Activated CD4-positive, alpha-beta memory T cell treated with anti-CD3 and anti-CD28 coated beads for 36 hours (primary cell): ENCODE measurements at regions not wholly inside any gene's neighbourhood (a gene's known extent, or its start where the extent isn't known, plus 50 kb on each side); places are given as distances from the start of the nearest gene placed in this dataset.

ENCODE experiments used
- CTCF ChIA-PET: fragments of 350-600 bp; sonication (Branson Sonifier 250); formaldehyde crosslinking; loops from one replicate; lab custom pipeline; 2021; ENCODE audit warnings: antibody characterized with exemption, inconsistent platforms; lab: Charles Lee
- POLR2A ChIA-PET: fragments of 350-600 bp; sonication (Branson Sonifier 250); formaldehyde crosslinking; loops from one replicate; lab custom pipeline; 2021; ENCODE audit warnings: antibody characterized with exemption; lab: Charles Lee
- DNase-seq: peaks from one replicate; pipeline ENCODE4 v3.0.0-alpha.2; 2020
- H3K27ac Mint-ChIP-seq: one replicate; pipeline ENCODE4 v1.8.0; 2021; ENCODE audit warnings: mixed read lengths
- H3K27me3 Mint-ChIP-seq: one replicate; pipeline ENCODE4 v1.8.0; 2021; ENCODE audit warnings: mixed read lengths
- H3K36me3 Mint-ChIP-seq: one replicate; pipeline ENCODE4 v1.8.0; 2021; ENCODE audit warnings: mixed read lengths
- H3K4me1 Mint-ChIP-seq: one replicate; pipeline ENCODE4 v1.8.0; 2021; ENCODE audit warnings: low read depth, mixed read lengths
- H3K4me3 Mint-ChIP-seq: one replicate; pipeline ENCODE4 v1.8.0; 2021; ENCODE audit warnings: mild to moderate bottlenecking, mixed read lengths
- H3K9me3 Mint-ChIP-seq: one replicate; pipeline ENCODE4 v1.8.0; 2021; ENCODE audit warnings: mixed read lengths
- intact Hi-C: fragments of 100-400 bp; cut with micrococcal nuclease; formaldehyde crosslinking; loops from one replicate; pipeline ENCODE4 v1.15.1; 2023

DNA sequence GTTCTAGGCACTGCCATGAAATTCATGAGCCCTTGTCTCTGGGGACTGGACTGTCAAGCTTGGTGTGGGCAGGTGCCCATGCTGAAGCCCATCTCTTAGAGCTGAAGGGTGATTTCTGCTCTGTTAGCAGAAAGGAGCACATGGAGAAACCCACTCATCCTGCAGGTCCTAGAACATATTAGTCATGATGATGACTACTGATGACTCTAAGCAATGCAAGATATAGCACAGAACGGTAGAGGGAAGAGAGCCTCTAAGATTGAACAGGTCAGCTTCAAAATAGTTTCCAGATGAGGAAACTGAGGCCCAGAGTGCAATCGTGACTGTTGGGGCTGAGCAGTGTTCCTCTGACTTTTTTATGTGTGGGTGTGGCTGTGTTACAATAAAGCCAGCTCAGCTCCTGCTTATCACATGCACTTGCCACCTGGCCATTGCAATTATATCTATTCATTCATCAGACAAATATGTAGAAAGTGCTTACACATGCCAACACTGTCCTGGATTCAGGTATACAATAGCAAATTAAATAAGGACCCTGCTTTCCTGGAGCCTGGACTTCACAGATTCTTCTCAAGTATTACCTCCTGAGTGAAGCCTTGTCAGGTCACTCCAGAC is 140.2 kb upstream of the BRINP1 start:
- POLR2A ChIA-PET = no interaction called here
- DNase-seq = no peak
- Mint-ChIP-seq H3K36me3 (no peaks in the 10 kb centered on the region), H3K4me3 (no peak overlapping the region), H3K9me3 (peaks cover 11% of the 10 kb centered on the region), H3K27me3 (no peaks in the 10 kb centered on the region), H3K4me1 (no peaks in the 10 kb centered on the region), H3K27ac (no peak overlapping the region)
- intact Hi-C loops = no loop called here
- CTCF ChIA-PET = no interaction called here

DNA sequence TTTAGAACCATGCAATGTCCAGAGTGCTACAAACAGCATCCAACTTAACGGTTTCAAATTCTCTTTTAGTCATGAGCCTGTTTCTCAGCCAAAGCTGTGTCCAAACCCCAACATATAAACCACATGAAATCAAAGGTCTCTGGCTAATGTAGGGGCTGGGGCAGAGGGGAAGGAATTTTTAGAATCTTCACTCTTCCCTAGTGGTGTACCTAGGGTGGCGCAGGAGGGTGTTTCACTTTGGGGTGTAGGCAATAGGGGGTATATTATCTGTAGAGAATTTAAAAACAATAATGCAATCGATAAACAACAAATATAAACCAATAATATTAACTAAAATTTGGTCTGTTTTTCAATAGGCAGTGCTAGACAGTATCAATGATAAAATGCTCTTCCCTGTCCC is 132.1 kb upstream of the BRINP1 start:
- CTCF ChIA-PET = no interaction called here
- no peaks in the 10 kb centered on the region for H3K36me3 Mint-ChIP-seq
- POLR2A ChIA-PET = no interaction called here
- peaks cover 2% of the 10 kb centered on the region for H3K27me3 Mint-ChIP-seq
- intact Hi-C loops = no loop called here
- H3K27ac Mint-ChIP-seq = no peak overlapping the region
- no peak overlapping the region for H3K4me3 Mint-ChIP-seq
- no peaks in the 10 kb centered on the region for H3K9me3 Mint-ChIP-seq
- no peak for DNase-seq
- H3K4me1 Mint-ChIP-seq = no peaks in the 10 kb centered on the region

DNA sequence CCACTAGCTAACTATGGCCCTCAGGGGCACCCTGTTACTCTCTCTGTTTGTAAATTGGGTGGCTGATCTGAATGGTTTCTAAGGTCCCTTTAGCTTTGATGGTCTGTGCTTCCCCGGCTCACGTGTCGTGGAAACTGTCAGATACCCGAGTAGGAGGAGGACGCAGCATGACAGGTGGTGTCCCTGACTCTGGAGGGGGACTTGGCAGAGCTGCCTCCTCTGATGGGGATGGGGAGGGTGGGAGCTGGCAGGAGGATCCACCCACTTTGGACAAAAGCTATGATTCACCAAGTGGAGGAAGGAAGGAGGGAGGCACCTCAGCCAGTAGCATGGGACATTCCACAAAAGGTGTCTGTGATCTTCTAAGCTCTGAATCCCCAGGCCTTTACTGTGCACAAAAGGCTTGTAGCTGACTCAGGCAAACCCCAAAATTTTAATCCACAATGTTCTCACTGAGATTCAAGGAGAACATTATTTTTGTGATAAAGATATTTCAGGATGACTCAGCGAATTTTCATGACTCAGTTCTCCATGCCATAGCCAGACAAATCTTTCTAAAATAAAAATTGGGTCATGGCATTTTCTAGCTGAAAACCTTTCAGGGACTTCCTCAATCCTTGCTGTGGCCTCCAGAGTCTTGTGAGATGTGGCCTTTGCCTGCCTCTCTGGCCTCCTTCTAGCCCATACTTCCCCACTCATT is 131.0 kb upstream of the BRINP1 start:
- no peaks in the 10 kb centered on the region for H3K4me1 Mint-ChIP-seq
- H3K4me3 Mint-ChIP-seq = no peak overlapping the region
- DNase-seq = no peak
- H3K27ac Mint-ChIP-seq = no peak overlapping the region
- no peaks in the 10 kb centered on the region for H3K36me3 Mint-ChIP-seq
- H3K9me3 Mint-ChIP-seq = no peaks in the 10 kb centered on the region
- H3K27me3 Mint-ChIP-seq = peaks cover 2% of the 10 kb centered on the region
- ChIA-PET POLR2A (no interaction called here), CTCF (no interaction called here)
- intact Hi-C loops = no loop called here

DNA sequence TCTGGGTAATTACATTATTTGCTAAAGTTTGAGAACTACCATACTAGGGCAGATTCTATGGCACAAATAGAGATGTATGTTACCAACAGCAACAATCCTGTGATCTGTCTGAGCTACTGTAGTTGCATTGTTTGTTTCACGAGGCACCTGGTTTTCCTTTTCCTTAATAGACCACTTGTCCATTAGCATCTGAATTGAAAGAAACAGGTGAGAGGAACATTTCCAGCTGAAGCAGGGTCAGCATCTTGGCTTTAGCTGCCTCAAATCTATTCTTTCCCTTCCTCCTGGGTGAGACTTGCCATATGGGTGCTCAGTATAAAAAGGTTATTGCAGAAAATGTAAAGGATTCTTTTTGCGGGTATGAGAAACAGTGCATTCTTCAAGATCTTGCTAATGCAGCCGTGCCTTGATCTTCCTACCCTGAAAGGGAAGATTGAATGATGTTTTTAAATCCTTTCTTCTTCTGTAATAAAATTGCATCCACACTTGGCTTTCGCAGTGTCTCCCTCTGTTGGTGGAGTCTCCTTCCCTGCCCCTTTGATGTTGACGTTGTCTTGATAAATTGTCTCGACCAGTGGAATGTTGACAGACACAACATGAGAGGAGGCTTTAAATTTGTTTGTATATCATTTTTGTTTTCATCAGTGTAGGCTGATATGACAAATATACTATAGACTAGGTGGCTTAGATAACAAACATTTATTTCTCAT is 118.0 kb upstream of the BRINP1 start:
- H3K4me3 Mint-ChIP-seq = no peak overlapping the region
- no peak overlapping the region for H3K27ac Mint-ChIP-seq
- no peaks in the 10 kb centered on the region for H3K27me3 Mint-ChIP-seq
- H3K36me3 Mint-ChIP-seq = no peaks in the 10 kb centered on the region
- intact Hi-C loops = no loop called here
- H3K9me3 Mint-ChIP-seq = peaks cover 6% of the 10 kb centered on the region
- no peak for DNase-seq
- no peaks in the 10 kb centered on the region for H3K4me1 Mint-ChIP-seq
- ChIA-PET POLR2A (no interaction called here), CTCF (no interaction called here)

DNA sequence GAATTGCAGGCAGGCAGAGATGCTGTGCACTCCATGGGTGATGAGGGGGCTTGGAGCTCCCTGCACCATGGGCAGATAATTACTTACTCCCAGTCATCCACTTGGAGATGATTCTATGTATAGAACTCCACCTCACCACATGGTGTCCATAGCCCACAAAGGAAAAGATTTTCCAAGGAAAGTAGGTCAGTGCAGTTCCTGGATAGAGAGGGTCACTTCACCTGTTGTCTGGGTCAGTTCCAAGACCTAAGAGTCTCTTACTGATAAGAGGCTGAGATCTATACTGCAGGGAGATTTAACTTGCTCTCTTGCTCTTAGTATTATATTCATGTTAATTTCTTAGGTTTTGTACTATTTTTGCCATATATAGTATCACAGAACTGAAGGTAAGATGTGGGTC is 113.9 kb upstream of the BRINP1 start:
- ChIA-PET POLR2A (no interaction called here), CTCF (no interaction called here)
- intact Hi-C loops = no loop called here
- DNase-seq = no peak
- H3K27me3 Mint-ChIP-seq = no peaks in the 10 kb centered on the region
- no peaks in the 10 kb centered on the region for H3K36me3 Mint-ChIP-seq
- H3K4me3 Mint-ChIP-seq = no peak overlapping the region
- peaks cover 2% of the 10 kb centered on the region for H3K9me3 Mint-ChIP-seq
- no peaks in the 10 kb centered on the region for H3K4me1 Mint-ChIP-seq
- H3K27ac Mint-ChIP-seq = no peak overlapping the region

DNA sequence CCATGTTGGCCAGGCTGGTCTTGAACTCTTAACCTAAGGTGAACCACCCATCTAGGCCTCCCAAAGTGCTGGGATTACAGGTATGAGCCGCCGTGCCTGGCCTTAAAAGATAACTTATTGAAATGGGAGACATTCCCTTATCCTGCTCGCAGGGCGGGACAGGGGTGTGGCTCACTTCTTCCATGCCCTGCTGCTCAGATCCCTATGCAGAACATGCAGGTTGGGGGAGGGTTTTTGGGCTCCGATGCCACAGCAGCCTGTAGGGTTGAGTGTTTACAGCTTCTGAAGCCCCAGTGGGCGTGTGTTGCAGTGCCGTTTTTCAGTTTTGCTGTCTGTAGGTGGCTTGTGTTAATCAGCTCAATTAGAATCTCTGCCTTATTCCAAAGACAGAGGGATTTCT is 108.0 kb upstream of the BRINP1 start:
- POLR2A ChIA-PET = no interaction called here
- intact Hi-C loops = no loop called here
- Mint-ChIP-seq H3K9me3 (peaks cover 5% of the 10 kb centered on the region), H3K27me3 (no peaks in the 10 kb centered on the region), H3K4me1 (no peaks in the 10 kb centered on the region), H3K36me3 (no peaks in the 10 kb centered on the region), H3K4me3 (no peak overlapping the region), H3K27ac (no peak overlapping the region)
- CTCF ChIA-PET = no interaction called here
- DNase-seq = no peak

DNA sequence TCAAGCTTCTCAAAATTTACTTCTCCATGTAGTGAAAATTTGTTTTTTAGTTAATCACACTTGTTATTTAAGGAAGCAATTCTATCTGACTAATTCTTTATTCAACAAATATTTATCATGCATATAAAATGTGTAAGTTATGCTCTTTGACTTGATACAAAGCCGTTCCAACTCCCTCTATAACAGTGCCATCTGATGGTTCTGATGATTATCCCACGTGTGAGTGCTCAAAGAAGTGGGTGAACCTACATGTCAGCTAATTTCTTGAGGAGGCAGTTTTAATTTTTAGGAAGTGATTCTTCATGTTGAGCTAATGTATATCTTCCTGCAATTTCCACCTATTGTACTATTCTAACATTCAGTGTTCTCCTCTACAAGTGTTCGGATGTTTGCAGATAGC is 88.8 kb upstream of the BRINP1 start:
- Mint-ChIP-seq H3K27me3 (no peaks in the 10 kb centered on the region), H3K4me1 (no peaks in the 10 kb centered on the region), H3K36me3 (no peaks in the 10 kb centered on the region), H3K4me3 (no peak overlapping the region), H3K9me3 (no peaks in the 10 kb centered on the region), H3K27ac (no peak overlapping the region)
- DNase-seq = no peak
- CTCF ChIA-PET = no interaction called here
- intact Hi-C loops = no loop called here
- POLR2A ChIA-PET = no interaction called here

DNA sequence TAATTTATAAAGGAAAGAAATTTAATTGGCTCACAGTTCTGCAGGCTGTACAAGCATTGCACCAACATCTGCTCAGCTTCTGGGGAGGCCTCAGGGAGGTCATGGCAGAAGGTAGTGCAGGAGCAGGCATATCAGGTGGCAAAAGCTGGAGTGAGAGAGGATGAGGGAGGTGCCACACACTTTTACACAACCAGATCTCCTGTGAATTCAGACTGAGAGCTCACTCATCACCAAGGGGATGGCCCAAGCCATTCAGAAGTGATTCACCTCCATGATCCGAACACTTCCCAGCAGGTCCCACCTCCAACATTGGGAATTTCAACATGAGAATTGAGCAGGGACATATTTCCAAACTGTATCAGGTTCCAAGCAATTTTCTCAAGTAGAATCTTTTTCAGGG is 84.7 kb upstream of the BRINP1 start:
- Mint-ChIP-seq H3K27me3 (no peaks in the 10 kb centered on the region), H3K9me3 (no peaks in the 10 kb centered on the region), H3K4me1 (no peaks in the 10 kb centered on the region), H3K4me3 (no peak overlapping the region), H3K27ac (no peak overlapping the region), H3K36me3 (no peaks in the 10 kb centered on the region)
- intact Hi-C loops = no loop called here
- DNase-seq = no peak
- ChIA-PET CTCF (no interaction called here), POLR2A (no interaction called here)

DNA sequence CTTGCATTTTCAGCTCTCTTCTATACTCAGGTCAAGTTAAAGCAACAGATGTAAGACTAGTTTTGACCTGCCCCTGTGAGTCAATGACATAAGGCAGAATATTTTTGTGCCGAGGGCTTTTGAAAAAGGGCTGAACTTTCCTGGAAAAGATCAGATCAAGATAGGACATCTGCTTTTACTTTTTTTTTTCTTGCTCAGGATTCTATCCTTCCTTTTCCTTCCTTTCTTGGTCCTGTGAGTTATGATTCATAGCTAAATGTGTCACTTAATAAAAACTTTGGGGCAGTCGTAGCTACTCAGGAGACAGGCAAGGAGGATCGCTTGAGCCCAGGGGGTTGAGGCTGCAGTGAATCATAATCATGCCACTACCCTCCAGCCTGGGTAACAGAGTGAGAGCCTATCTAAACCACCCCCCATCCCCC is 84.3 kb upstream of the BRINP1 start:
- H3K36me3 Mint-ChIP-seq = no peaks in the 10 kb centered on the region
- DNase-seq = no peak
- H3K4me1 Mint-ChIP-seq = no peaks in the 10 kb centered on the region
- H3K4me3 Mint-ChIP-seq = no peak overlapping the region
- intact Hi-C loops = no loop called here
- H3K27me3 Mint-ChIP-seq = no peaks in the 10 kb centered on the region
- H3K27ac Mint-ChIP-seq = no peak overlapping the region
- ChIA-PET POLR2A (no interaction called here), CTCF (no interaction called here)
- H3K9me3 Mint-ChIP-seq = no peaks in the 10 kb centered on the region

DNA sequence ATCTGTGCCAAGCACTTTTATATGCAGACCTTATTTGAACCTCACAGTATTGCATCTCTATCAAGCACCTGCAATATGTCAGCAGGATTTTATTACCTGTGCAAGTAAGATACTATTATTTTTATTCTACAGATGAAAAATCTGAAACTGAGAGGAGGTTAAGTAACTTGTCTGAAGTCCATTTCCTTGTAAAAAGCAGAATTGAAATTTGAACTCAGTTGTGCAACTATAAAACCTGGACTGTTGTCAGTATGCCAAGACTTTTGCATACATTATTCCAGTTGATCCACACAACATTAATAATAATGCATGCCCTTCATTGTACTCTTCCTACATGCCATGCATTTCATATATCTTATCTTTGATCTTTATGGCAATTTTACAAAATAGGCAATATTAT is 82.2 kb upstream of the BRINP1 start:
- Mint-ChIP-seq H3K9me3 (no peaks in the 10 kb centered on the region), H3K27me3 (peaks cover 2% of the 10 kb centered on the region), H3K4me1 (no peaks in the 10 kb centered on the region), H3K27ac (no peak overlapping the region), H3K4me3 (no peak overlapping the region), H3K36me3 (no peaks in the 10 kb centered on the region)
- DNase-seq = no peak
- CTCF ChIA-PET = no interaction called here
- POLR2A ChIA-PET = interaction anchor here (0.6 kb wide), 1 partner anchor 257 kb away, joined by 3 read pairs; no protein-coding TSS in a partner anchor
- intact Hi-C loops = no loop called here

DNA sequence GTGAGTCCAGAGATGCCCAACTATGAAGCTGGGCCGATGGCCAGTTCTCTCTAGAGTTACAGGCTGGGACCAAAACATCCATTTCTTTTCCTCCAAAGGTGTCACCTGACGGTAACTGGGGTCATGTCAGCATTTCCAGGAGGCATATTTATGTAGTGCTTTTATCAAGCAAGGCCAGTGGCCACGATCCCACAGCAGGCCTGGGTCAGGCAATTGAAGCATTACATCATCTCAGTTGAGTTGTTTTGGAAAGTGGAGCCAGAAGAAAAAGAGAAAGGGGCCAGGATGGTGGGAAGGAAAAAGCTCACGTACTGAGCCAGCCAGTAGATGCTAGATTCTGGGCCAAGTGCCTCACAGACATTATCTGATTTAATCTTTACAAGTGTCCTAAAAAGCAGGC is 73.9 kb upstream of the BRINP1 start:
- peaks cover 2% of the 10 kb centered on the region for H3K27me3 Mint-ChIP-seq
- intact Hi-C loops = no loop called here
- H3K4me1 Mint-ChIP-seq = no peaks in the 10 kb centered on the region
- H3K27ac Mint-ChIP-seq = no peak overlapping the region
- H3K9me3 Mint-ChIP-seq = no peaks in the 10 kb centered on the region
- POLR2A ChIA-PET = no interaction called here
- no peaks in the 10 kb centered on the region for H3K36me3 Mint-ChIP-seq
- H3K4me3 Mint-ChIP-seq = no peak overlapping the region
- CTCF ChIA-PET = no interaction called here
- DNase-seq = no peak

DNA sequence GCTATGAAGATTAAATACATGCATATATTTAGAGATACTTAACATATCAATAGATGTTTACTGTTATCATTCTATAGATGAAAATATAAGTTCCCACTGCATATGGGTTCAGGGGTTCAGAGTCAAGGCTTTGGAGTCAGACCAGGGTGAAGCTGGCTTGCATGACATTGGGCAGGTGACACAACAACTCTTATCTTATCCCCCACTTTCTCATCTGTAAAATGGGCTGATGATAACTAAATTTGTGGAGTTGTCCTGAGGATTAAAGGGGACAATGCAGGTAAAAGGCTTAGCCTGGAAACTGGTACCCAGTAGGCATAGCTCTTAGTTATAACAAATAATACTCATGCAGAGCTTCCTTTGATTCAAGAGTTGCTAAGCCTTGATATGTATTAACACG is 72.6 kb upstream of the BRINP1 start:
- intact Hi-C loops = no loop called here
- H3K27ac Mint-ChIP-seq = no peak overlapping the region
- H3K27me3 Mint-ChIP-seq = no peaks in the 10 kb centered on the region
- H3K4me1 Mint-ChIP-seq = no peaks in the 10 kb centered on the region
- no peaks in the 10 kb centered on the region for H3K9me3 Mint-ChIP-seq
- DNase-seq = no peak
- no peaks in the 10 kb centered on the region for H3K36me3 Mint-ChIP-seq
- ChIA-PET POLR2A (no interaction called here), CTCF (no interaction called here)
- H3K4me3 Mint-ChIP-seq = no peak overlapping the region

DNA sequence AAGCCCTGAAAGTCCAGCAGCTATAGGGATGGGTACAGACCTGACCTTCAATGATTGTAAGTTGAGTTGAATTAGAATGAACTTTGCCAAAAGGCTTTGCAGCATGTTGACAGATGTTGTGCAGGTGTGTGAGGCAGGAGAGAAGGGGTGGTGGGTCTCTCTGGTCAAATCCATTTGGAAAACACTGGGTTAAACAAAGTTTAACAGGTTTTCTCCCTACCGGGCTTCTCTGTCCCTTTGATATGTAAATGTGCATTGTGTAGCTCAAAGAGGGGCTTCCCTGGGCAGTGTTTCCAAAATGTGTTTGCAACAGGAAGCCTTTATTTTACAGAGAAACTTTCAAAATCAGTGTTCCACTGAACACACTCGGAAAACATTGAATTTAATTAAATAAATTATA is 72.1 kb upstream of the BRINP1 start:
- CTCF ChIA-PET = no interaction called here
- Mint-ChIP-seq H3K36me3 (no peaks in the 10 kb centered on the region), H3K27ac (no peak overlapping the region), H3K4me1 (no peaks in the 10 kb centered on the region), H3K4me3 (no peak overlapping the region), H3K27me3 (no peaks in the 10 kb centered on the region), H3K9me3 (no peaks in the 10 kb centered on the region)
- intact Hi-C loops = no loop called here
- no peak for DNase-seq
- POLR2A ChIA-PET = no interaction called here
